BLaER1 treated with 17β-estradiol and CSF1 and Interleukin-3, amounts not matched to agents 10 nM and 100 nM (cell line): ENCODE measurements at regions not wholly inside any gene's neighbourhood (a gene's known extent, or its start where the extent isn't known, plus 50 kb on each side); places are given as distances from the start of the nearest gene placed in this dataset.
"Not testable (repeated sequence)": the region's sequence is repeated elsewhere in the genome, so short reads cannot be mapped to it uniquely, and the experiment has no call there.

Source experiments
- H3K27ac ChIP-seq, 11 experiments: shearing (Covaris generic); formaldehyde crosslinking; 2 replicates each; pipeline ENCODE4 v1.8.1; 2022
- H3K27me3 ChIP-seq, 11 experiments: shearing (Covaris generic); formaldehyde crosslinking; 2 replicates each; pipeline ENCODE4 v1.8.1; 2022
- H3K36me3 ChIP-seq, 11 experiments: shearing (Covaris generic); formaldehyde crosslinking; 2 replicates each; pipeline ENCODE4 v1.8.1; 2022
- H3K4me1 ChIP-seq, 10 experiments: shearing (Covaris generic); formaldehyde crosslinking; 2 replicates each; pipeline ENCODE4 v1.8.1; 2022
- H3K4me2 ChIP-seq, 11 experiments: shearing (Covaris generic); formaldehyde crosslinking; 2 replicates each; pipeline ENCODE4 v1.8.1; 2022
- H3K4me3 ChIP-seq, 10 experiments: shearing (Covaris generic); formaldehyde crosslinking; 2 replicates each; pipeline ENCODE4 v1.8.1; 2022
- H3K9ac ChIP-seq, 11 experiments: shearing (Covaris generic); formaldehyde crosslinking; 2 replicates each; pipeline ENCODE4 v1.8.1; 2022
- H3K9me3 ChIP-seq, 11 experiments: shearing (Covaris generic); formaldehyde crosslinking; replicated peaks in 1 of 11; 2 replicates each; pipeline ENCODE4 v1.8.1; 2022
- H4K20me1 ChIP-seq, 11 experiments: shearing (Covaris generic); formaldehyde crosslinking; 2 replicates each; pipeline ENCODE4 v1.8.1; 2022
- Cebpa-rat ChIP-seq, 11 experiments: shearing (Covaris generic); IDR thresholded peaks; 2 replicates each; pipeline ENCODE4 v1.8.1; 2022

- H3K4me3 ChIP-seq, result no peak overlapping the region
- peaks cover 0 to 9% (median 0%) of the 10 kb centered on the region in 11 experiments; a peak in 2 of 22 replicates for H3K9me3 ChIP-seq
- H3K9ac ChIP-seq, result no peak overlapping the region
- no peaks in the 10 kb centered on the region for H3K4me1 ChIP-seq
- TF ChIP-seq Cebpa-rat (IDR thresholded peaks at IDR 0.05), result no peak
- no peak overlapping the region for H3K4me2 ChIP-seq
- no peaks in the 10 kb centered on the region for H3K27me3 ChIP-seq
- H3K27ac ChIP-seq, result no peak overlapping the region
- H3K36me3 ChIP-seq, result no peaks in the 10 kb centered on the region
- no peaks in the 10 kb centered on the region for H4K20me1 ChIP-seq
Measured at GRCh38 chr2:190005513-190005912, 57.0 kb downstream of the MSTN start.

GRCh38 chr2:189999661-190000060, 62.9 kb downstream of the MSTN start:
- H3K4me1 ChIP-seq, result no peaks in the 10 kb centered on the region
- no peak for TF ChIP-seq Cebpa-rat (IDR thresholded peaks at IDR 0.05)
- no peaks in the 10 kb centered on the region for H3K27me3 ChIP-seq
- no peaks in the 10 kb centered on the region for H3K36me3 ChIP-seq
- H3K27ac ChIP-seq, result no peak overlapping the region
- H3K9ac ChIP-seq, result no peak overlapping the region
- no peak overlapping the region for H3K4me2 ChIP-seq
- no peak overlapping the region for H3K4me3 ChIP-seq
- H3K9me3 ChIP-seq, result peaks cover 14 to 26% (median 21%) of the 10 kb centered on the region in 11 experiments
- no peaks in the 10 kb centered on the region for H4K20me1 ChIP-seq

DNA sequence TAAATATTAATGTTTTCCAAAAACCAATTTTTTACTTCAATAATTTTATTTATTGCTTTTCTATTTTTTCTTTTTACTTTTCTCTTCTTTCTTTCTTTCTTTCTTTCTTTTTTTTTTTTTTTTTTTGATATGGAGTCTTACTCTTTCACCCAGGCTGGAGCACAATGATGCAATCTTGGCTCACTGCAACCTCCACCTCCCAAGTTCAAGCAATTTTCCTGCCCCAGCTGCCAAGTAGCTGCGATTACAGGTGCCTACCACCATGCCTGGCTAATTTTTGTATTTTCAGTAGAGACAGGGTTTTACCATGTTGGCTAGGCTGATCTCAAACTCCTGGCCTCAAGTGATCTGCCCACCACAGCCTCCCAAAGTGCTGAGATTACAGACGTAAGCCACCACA, 63.9 kb downstream of the MSTN start:
- H4K20me1 ChIP-seq, H3K4me2 ChIP-seq, H3K36me3 ChIP-seq, H3K27ac ChIP-seq, H3K4me1 ChIP-seq, H3K27me3 ChIP-seq, H3K4me3 ChIP-seq, H3K9ac ChIP-seq: not testable (repeated sequence)
- peaks cover 14 to 25% (median 22%) of the 10 kb centered on the region in 11 experiments for H3K9me3 ChIP-seq

DNA sequence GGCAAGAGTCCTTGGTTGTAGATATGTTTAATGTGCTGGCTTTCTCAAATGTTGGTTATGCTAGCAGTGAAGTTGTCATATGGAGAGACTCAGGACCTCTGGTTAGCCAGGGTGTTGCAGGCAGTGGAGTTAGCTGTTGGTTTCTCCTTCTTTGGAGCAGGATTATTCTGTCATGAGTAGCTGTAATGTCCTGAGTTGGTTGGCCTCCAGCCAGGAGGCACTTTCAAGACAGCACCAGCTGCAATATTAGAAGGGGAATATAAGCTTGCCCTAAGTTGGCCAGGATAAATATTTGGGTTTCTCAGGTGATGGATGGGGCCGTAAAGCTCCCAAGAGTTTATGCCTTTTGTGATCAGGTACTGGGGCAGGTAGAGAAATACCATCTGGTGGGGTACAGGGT, 65.5 kb downstream of the MSTN start:
- no peak for TF ChIP-seq Cebpa-rat (IDR thresholded peaks at IDR 0.05)
- Histone ChIP-seq H3K27me3 (no peaks in the 10 kb centered on the region), H4K20me1 (no peaks in the 10 kb centered on the region), H3K27ac (no peak overlapping the region), H3K9me3 (peaks cover 14 to 25% (median 22%) of the 10 kb centered on the region in 11 experiments), H3K4me2 (no peak overlapping the region), H3K9ac (no peak overlapping the region), H3K36me3 (no peaks in the 10 kb centered on the region), H3K4me1 (no peaks in the 10 kb centered on the region), H3K4me3 (no peak overlapping the region)

- TF ChIP-seq Cebpa-rat (IDR thresholded peaks at IDR 0.05), result no peak
- Histone ChIP-seq H3K9ac (no peak overlapping the region), H3K27me3 (no peaks in the 10 kb centered on the region), H3K4me3 (no peak overlapping the region), H4K20me1 (no peaks in the 10 kb centered on the region), H3K9me3 (peaks cover 14 to 25% (median 22%) of the 10 kb centered on the region in 11 experiments), H3K36me3 (no peaks in the 10 kb centered on the region), H3K4me1 (no peaks in the 10 kb centered on the region), H3K27ac (no peak overlapping the region), H3K4me2 (no peak overlapping the region)
Measured at GRCh38 chr2:189995679-189996078, 66.8 kb downstream of the MSTN start.

DNA sequence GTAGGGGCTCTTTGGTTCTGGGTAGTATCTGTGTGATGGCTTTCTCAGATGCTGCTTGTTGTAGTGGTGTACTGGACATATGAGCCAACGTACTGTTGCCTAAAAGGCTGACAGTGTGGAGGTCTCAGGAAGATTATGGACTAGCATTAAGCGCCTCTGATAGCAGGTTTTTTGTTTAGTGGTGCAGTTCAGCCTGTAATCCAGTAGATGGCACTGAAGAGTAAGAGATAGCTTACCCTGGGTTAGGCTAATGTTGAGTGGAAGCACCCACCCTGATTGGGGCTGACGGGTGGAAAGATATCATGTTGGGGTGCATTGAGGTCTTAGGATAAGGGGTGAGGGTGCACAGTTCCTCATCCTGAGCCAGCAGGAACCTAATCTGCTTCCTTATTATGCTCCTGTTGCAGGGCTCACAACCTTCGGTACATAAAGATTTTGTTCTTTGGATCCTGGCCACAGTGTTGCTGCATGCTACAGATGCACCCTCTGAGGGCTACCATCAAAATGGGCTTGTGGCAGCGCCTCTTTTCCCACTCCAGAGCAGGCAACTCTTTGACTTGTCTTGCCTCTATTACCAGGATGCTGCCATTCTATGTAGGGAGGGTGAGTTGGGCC, 79.6 kb downstream of the MSTN start:
- no peak overlapping the region for H3K9ac ChIP-seq
- no peak overlapping the region for H3K27ac ChIP-seq
- H3K27me3 ChIP-seq, result no peaks in the 10 kb centered on the region
- TF ChIP-seq Cebpa-rat (IDR thresholded peaks at IDR 0.05), result no peak
- no peaks in the 10 kb centered on the region for H4K20me1 ChIP-seq
- 0 out of 20 replicates have a peak overlapping the region, but pooled peaks of 1 of the 10 experiments have one; percentile 6 for H3K4me3 ChIP-seq
- 0 out of 22 replicates have a peak, but pooled peaks cover 0 to 3% (median 0%) of the 10 kb centered on the region in 11 experiments for H3K36me3 ChIP-seq
- peaks cover 67 to 81% (median 74%) of the 10 kb centered on the region in 11 experiments for H3K9me3 ChIP-seq
- no peak overlapping the region for H3K4me2 ChIP-seq
- H3K4me1 ChIP-seq, result no peaks in the 10 kb centered on the region

DNA sequence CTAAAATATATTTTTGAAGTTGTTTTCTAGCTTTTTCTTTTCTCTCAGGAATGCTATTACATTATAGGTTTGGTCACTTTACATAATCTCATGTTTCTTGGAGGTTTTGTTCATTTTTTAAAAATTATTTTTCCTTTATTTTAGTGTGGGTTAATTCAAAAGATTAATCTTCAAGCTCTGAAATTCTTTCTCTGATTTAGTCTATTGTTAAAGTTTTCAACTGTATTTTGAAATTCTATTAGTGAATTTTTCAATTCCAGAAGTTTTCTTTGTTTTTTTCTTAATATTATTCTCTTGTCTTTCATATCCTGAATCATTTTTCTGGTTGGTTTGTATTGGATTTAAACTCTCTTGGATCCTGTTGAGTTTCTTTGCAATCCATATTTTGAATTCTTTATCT, 80.4 kb downstream of the MSTN start:
- no peak overlapping the region for H3K9ac ChIP-seq
- no peaks in the 10 kb centered on the region for H3K27me3 ChIP-seq
- no peaks in the 10 kb centered on the region for H3K4me1 ChIP-seq
- no peak overlapping the region for H3K4me2 ChIP-seq
- no peak for TF ChIP-seq Cebpa-rat (IDR thresholded peaks at IDR 0.05)
- H3K27ac ChIP-seq, result no peak overlapping the region
- peaks cover 63 to 74% (median 68%) of the 10 kb centered on the region in 11 experiments for H3K9me3 ChIP-seq
- no peaks in the 10 kb centered on the region for H4K20me1 ChIP-seq
- H3K36me3 ChIP-seq, result 0 out of 22 replicates have a peak, but pooled peaks cover 0 to 3% (median 0%) of the 10 kb centered on the region in 11 experiments
- H3K4me3 ChIP-seq, result no peak overlapping the region

- H3K9ac ChIP-seq, H3K27me3 ChIP-seq, H3K4me3 ChIP-seq, H3K4me2 ChIP-seq, H3K27ac ChIP-seq, H3K4me1 ChIP-seq, H3K36me3 ChIP-seq, H4K20me1 ChIP-seq: not testable (repeated sequence)
- H3K9me3 ChIP-seq, result peaks cover 13 to 29% (median 22%) of the 10 kb centered on the region in 11 experiments
Measured at GRCh38 chr2:189976488-189976887, 86.0 kb downstream of the MSTN start.

- Histone ChIP-seq H3K9ac (no peak overlapping the region), H4K20me1 (no peaks in the 10 kb centered on the region), H3K4me2 (no peak overlapping the region), H3K27me3 (no peaks in the 10 kb centered on the region), H3K4me1 (peaks cover 0 to 3% (median 0%) of the 10 kb centered on the region in 10 experiments; a peak in 2 of 20 replicates), H3K36me3 (no peaks in the 10 kb centered on the region), H3K9me3 (peaks cover 0 to 13% (median 7%) of the 10 kb centered on the region in 11 experiments; a peak in 13 of 22 replicates), H3K27ac (no peak overlapping the region), H3K4me3 (no peak overlapping the region)
- TF ChIP-seq Cebpa-rat (IDR thresholded peaks at IDR 0.05), result no peak
Measured at GRCh38 chr2:189960346-189960745, 102.2 kb downstream of the MSTN start.

DNA sequence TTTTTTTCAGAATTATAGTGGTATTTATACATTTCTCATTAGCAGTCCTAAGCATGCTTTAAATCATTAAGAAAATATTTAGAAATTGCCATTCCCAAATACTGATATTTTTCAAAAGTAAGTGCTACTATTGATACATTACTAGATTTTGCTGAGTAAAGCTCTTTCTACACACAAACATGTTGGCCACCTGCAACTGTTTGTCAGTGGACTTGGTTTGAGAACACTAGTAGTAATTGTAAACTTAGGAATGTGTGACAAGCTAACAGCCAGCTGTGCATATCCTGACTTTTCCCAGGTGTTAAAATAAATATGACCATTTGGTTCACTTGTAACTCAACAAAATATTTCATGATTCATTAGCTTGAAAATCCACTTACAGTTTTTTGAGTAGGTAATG, 103.1 kb downstream of the MSTN start:
- no peak overlapping the region for H3K27ac ChIP-seq
- no peak overlapping the region for H3K4me3 ChIP-seq
- TF ChIP-seq Cebpa-rat (IDR thresholded peaks at IDR 0.05), result no peak
- no peak overlapping the region for H3K4me2 ChIP-seq
- H4K20me1 ChIP-seq, result no peaks in the 10 kb centered on the region
- peaks cover 0 to 13% (median 7%) of the 10 kb centered on the region in 11 experiments; a peak in 13 of 22 replicates for H3K9me3 ChIP-seq
- no peaks in the 10 kb centered on the region for H3K36me3 ChIP-seq
- no peaks in the 10 kb centered on the region for H3K27me3 ChIP-seq
- H3K9ac ChIP-seq, result no peak overlapping the region
- peaks cover 0 to 8% (median 0%) of the 10 kb centered on the region in 10 experiments; a peak in 4 of 20 replicates for H3K4me1 ChIP-seq
